ENCODE measurements at regions not wholly inside any gene's neighbourhood (a gene's known extent, or its start where the extent isn't known, plus 50 kb on each side); places are given as distances from the start of the nearest gene placed in this dataset.

DNA sequence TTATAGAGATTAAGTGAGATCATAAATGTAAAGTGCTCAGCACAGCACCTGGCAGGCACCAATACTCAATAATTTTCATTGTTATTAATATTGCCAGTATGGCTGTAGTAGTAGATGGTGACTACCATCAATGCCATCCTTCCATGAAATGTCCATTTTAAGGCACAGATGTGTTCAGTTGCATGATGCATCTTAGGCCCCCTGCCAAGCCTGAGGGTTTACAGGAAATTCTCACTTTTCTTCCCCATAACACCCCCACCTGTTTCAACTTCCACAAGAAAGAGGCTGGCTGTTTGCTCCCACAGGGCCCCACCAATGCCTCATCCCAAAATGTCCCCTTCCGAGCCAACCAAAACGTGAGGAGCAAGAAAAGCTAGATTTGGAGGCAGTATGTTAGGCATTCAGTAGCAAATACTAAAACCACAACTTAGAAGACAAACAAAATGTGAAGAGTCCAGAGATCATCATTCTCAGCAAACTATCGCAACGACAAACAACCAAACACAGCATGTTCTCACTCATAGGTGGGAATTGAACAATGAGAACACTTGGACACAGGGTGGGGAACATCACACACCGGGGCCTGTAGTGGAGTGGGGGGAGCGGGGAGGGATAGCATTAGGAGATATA lies 110.6 kb upstream of the NHSL1 start:
- no peaks in the 10 kb centered on the region for H3K9me3 ChIP-seq
- peaks cover 7% of the 10 kb centered on the region for H3K36me3 Mint-ChIP-seq (ENCODE audit: insufficient read depth, unreplicated experiment)
- H3K36me3 ChIP-seq (ENCODE audit: control insufficient read depth, insufficient read depth, low read length), result no peaks in the 10 kb centered on the region
- H3K27me3 Mint-ChIP-seq (ENCODE audit: insufficient read depth, unreplicated experiment), result no peaks in the 10 kb centered on the region
- H3K4me3 ChIP-seq (ENCODE audit: low read depth, low read length), result no peak overlapping the region
- no peak for DNase-seq
- intact Hi-C loops (cut with micrococcal nuclease; ENCODE audit: unreplicated experiment), result no loop called here
- no peak overlapping the region for H3K27ac Mint-ChIP-seq (ENCODE audit: unreplicated experiment)
- ChIA-PET CTCF (no interaction called here), POLR2A (no interaction called here)
- peaks cover 6% of the 10 kb centered on the region for H3K4me1 Mint-ChIP-seq (ENCODE audit: low read depth, unreplicated experiment)
- BruUV-seq (replicated peaks), result no TSS peak
- H3K9me3 Mint-ChIP-seq (ENCODE audit: unreplicated experiment), result no peaks in the 10 kb centered on the region
- no peak overlapping the region for H3K4me3 Mint-ChIP-seq (ENCODE audit: unreplicated experiment)
- H3K4me1 ChIP-seq, result no peaks in the 10 kb centered on the region; the same call in 1 of the 2 replicates
- no peaks in the 10 kb centered on the region for H3K27me3 ChIP-seq (replicated peaks; ENCODE audit: control insufficient read depth, insufficient read depth, low read length)
- TF ChIP-seq, protein P1, sequence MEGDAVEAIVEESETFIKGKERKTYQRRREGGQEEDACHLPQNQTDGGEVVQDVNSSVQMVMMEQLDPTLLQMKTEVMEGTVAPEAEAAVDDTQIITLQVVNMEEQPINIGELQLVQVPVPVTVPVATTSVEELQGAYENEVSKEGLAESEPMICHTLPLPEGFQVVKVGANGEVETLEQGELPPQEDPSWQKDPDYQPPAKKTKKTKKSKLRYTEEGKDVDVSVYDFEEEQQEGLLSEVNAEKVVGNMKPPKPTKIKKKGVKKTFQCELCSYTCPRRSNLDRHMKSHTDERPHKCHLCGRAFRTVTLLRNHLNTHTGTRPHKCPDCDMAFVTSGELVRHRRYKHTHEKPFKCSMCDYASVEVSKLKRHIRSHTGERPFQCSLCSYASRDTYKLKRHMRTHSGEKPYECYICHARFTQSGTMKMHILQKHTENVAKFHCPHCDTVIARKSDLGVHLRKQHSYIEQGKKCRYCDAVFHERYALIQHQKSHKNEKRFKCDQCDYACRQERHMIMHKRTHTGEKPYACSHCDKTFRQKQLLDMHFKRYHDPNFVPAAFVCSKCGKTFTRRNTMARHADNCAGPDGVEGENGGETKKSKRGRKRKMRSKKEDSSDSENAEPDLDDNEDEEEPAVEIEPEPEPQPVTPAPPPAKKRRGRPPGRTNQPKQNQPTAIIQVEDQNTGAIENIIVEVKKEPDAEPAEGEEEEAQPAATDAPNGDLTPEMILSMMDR (IDR thresholded peaks at IDR 0.05; ENCODE audit: insufficient read depth in 1 of 2, low read depth in 1 of 2, low read length in 1 of 2, severe bottlenecking in 1 of 2, unreplicated experiment in 1 of 2), result no peak

DNA sequence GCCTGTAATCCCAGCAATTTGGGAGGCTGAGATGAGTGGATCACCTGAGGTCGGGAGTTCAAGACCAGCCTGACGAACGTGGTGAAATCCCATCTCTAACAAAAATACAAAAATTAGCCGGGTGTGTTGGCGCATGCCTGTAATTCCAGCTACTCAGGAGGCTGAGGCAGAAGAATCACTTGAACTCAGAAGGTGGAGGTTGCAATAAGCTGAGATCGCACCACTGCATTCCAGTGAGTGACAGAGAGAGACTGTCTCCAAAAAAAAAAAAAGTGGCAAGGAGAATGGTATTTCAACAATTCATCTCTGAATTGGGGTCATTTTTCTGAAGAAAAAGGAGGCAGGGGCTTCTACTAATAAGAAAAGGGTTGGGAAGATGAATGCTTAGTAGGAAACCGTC lies 111.5 kb upstream of the NHSL1 start:
- H3K9me3 Mint-ChIP-seq (ENCODE audit: unreplicated experiment), result no peaks in the 10 kb centered on the region
- POLR2A ChIA-PET, result no interaction called here
- H3K4me3 Mint-ChIP-seq (ENCODE audit: unreplicated experiment), result no peak overlapping the region

DNA sequence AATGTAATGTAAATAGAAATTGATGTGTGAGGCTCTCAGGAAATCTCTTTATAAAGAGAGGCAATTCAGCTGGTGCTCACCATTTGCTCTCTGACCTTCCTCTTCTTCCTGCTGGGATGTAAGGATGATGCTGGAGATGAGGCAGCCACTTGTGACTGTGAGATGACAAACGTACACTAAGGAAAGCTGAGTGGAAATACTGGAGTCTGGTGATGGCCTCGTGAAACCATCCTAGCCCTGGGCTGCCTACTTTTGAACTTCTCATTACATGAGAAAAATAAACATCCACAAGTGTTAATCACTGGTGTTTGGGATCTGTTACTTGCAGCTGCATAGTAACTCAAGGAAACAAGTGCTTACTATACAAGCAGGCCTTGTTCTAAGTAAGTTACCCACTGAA lies 114.9 kb upstream of the NHSL1 start:
- H3K27me3 Mint-ChIP-seq (ENCODE audit: insufficient read depth, unreplicated experiment), result no peaks in the 10 kb centered on the region
- intact Hi-C loops (cut with micrococcal nuclease; ENCODE audit: unreplicated experiment), result no loop called here
- POLR2A ChIA-PET, result no interaction called here
- Histone ChIP-seq H3K4me1 (no peaks in the 10 kb centered on the region; the same call in 1 of the 2 replicates), H3K4me3 (ENCODE audit: low read depth, low read length) (no peak overlapping the region), H3K36me3 (ENCODE audit: control insufficient read depth, insufficient read depth, low read length) (no peaks in the 10 kb centered on the region), H3K27me3 (replicated peaks; ENCODE audit: control insufficient read depth, insufficient read depth, low read length) (no peaks in the 10 kb centered on the region), H3K9me3 (no peaks in the 10 kb centered on the region)
- no peak overlapping the region for H3K4me3 Mint-ChIP-seq (ENCODE audit: unreplicated experiment)
- TF ChIP-seq, protein P1 (IDR thresholded peaks at IDR 0.05; ENCODE audit: insufficient read depth in 1 of 2, low read depth in 1 of 2, low read length in 1 of 2, severe bottlenecking in 1 of 2, unreplicated experiment in 1 of 2), result no peak
- CTCF ChIA-PET, result no interaction called here
- no peak overlapping the region for H3K27ac Mint-ChIP-seq (ENCODE audit: unreplicated experiment)
- DNase-seq, result no peak
- H3K4me1 Mint-ChIP-seq (ENCODE audit: low read depth, unreplicated experiment), result peaks cover 14% of the 10 kb centered on the region
- H3K9me3 Mint-ChIP-seq (ENCODE audit: unreplicated experiment), result no peaks in the 10 kb centered on the region
- no peaks in the 10 kb centered on the region for H3K36me3 Mint-ChIP-seq (ENCODE audit: insufficient read depth, unreplicated experiment)
- no TSS peak for BruUV-seq (replicated peaks)

More for the DNA sequence above, 111.5 kb upstream of the NHSL1 start:
- CTCF ChIA-PET, result no interaction called here
- H3K9me3 ChIP-seq, result no peaks in the 10 kb centered on the region
- H3K4me3 ChIP-seq (ENCODE audit: low read depth, low read length), result no peak overlapping the region
- H3K36me3 ChIP-seq (ENCODE audit: control insufficient read depth, insufficient read depth, low read length), result no peaks in the 10 kb centered on the region
- Mint-ChIP-seq H3K27ac (ENCODE audit: unreplicated experiment) (no peak overlapping the region), H3K4me1 (ENCODE audit: low read depth, unreplicated experiment) (peaks cover 6% of the 10 kb centered on the region), H3K36me3 (ENCODE audit: insufficient read depth, unreplicated experiment) (peaks cover 7% of the 10 kb centered on the region), H3K27me3 (ENCODE audit: insufficient read depth, unreplicated experiment) (no peaks in the 10 kb centered on the region)
- intact Hi-C loops (cut with micrococcal nuclease; ENCODE audit: unreplicated experiment), result no loop called here
- DNase-seq, result no peak
- no peaks in the 10 kb centered on the region for H3K27me3 ChIP-seq (replicated peaks; ENCODE audit: control insufficient read depth, insufficient read depth, low read length)
- TF ChIP-seq, protein P1 (IDR thresholded peaks at IDR 0.05; ENCODE audit: insufficient read depth in 1 of 2, low read depth in 1 of 2, low read length in 1 of 2, severe bottlenecking in 1 of 2, unreplicated experiment in 1 of 2), result no peak
- BruUV-seq (replicated peaks), result no TSS peak
- no peaks in the 10 kb centered on the region; the same call in 1 of the 2 replicates for H3K4me1 ChIP-seq

All from Caco-2 (cell line).